Medulla oblongata (tissue), 1 donor: ENCODE measurements at regions not wholly inside any gene's neighbourhood (a gene's known extent, or its start where the extent isn't known, plus 50 kb on each side); places are given as distances from the start of the nearest gene placed in this dataset.
A peak's percentile ranks its signal among the peaks of the same experiment; 100 is the strongest.
"Not testable (repeated sequence)": the region's sequence is repeated elsewhere in the genome, so short reads cannot be mapped to it uniquely, and the experiment has no call there.

ENCODE experiments used
- DNase-seq: peaks from one replicate; pipeline ENCODE4 v3.0.0-alpha.2; 2015; ENCODE audit errors: extremely low spot score

GRCh38 chr5:57893926-57894325 lies 411.3 kb upstream of the ACTBL2 start:
- DNase-seq = no peak

- DNase-seq = no peak
These were observed 408.8 kb upstream of the ACTBL2 start for GRCh38 chr5:57891443-57891842.

GRCh38 chr5:57889558-57889957 lies 406.9 kb upstream of the ACTBL2 start:
- no peak for DNase-seq

GRCh38 chr5:57887851-57888621 lies 405.4 kb upstream of the ACTBL2 start:
- DNase-seq = peak; percentile 47

GRCh38 chr5:57884346-57885102 lies 401.9 kb upstream of the ACTBL2 start:
- DNase-seq = no peak

GRCh38 chr5:57880216-57880615 lies 397.6 kb upstream of the ACTBL2 start:
- DNase-seq = no peak

GRCh38 chr5:57878301-57878722 lies 395.7 kb upstream of the ACTBL2 start:
- DNase-seq = no peak

GRCh38 chr5:57871496-57871895 lies 388.9 kb upstream of the ACTBL2 start:
- DNase-seq = no peak

GRCh38 chr5:57870267-57870666 lies 387.7 kb upstream of the ACTBL2 start:
- not testable (repeated sequence) for DNase-seq

- no peak for DNase-seq
These were observed 381.1 kb upstream of the ACTBL2 start for GRCh38 chr5:57863661-57864060.

- no peak for DNase-seq
These were observed 380.3 kb upstream of the ACTBL2 start for GRCh38 chr5:57862942-57863341.

GRCh38 chr5:57862471-57862911 lies 379.9 kb upstream of the ACTBL2 start:
- DNase-seq = no peak

GRCh38 chr5:57859626-57860025 lies 377.0 kb upstream of the ACTBL2 start:
- DNase-seq = no peak

- no peak for DNase-seq
These were observed 376.3 kb upstream of the ACTBL2 start for GRCh38 chr5:57858905-57859304.

GRCh38 chr5:57857696-57858095 lies 375.1 kb upstream of the ACTBL2 start:
- no peak for DNase-seq

- no peak for DNase-seq
These were observed 373.2 kb upstream of the ACTBL2 start for GRCh38 chr5:57855831-57856230.

- no peak for DNase-seq
These were observed 371.5 kb upstream of the ACTBL2 start for GRCh38 chr5:57853929-57854697.

GRCh38 chr5:57850109-57850508 lies 367.5 kb upstream of the ACTBL2 start:
- no peak for DNase-seq

GRCh38 chr5:57845025-57845424 lies 362.4 kb upstream of the ACTBL2 start:
- DNase-seq = no peak

- no peak for DNase-seq
These were observed 361.8 kb upstream of the ACTBL2 start for GRCh38 chr5:57844410-57844809.

GRCh38 chr5:57843059-57843367 lies 360.4 kb upstream of the ACTBL2 start:
- DNase-seq = no peak

GRCh38 chr5:57842364-57843058 lies 359.9 kb upstream of the ACTBL2 start:
- no peak for DNase-seq
